Femur (tissue), 1 donor: ENCODE measurements at regions not wholly inside any gene's neighbourhood (a gene's known extent, or its start where the extent isn't known, plus 50 kb on each side); places are given as distances from the start of the nearest gene placed in this dataset.

Experiments used
- DNase-seq: peaks from one replicate; pipeline ENCODE4 v3.0.0-alpha.2; 2017

DNA sequence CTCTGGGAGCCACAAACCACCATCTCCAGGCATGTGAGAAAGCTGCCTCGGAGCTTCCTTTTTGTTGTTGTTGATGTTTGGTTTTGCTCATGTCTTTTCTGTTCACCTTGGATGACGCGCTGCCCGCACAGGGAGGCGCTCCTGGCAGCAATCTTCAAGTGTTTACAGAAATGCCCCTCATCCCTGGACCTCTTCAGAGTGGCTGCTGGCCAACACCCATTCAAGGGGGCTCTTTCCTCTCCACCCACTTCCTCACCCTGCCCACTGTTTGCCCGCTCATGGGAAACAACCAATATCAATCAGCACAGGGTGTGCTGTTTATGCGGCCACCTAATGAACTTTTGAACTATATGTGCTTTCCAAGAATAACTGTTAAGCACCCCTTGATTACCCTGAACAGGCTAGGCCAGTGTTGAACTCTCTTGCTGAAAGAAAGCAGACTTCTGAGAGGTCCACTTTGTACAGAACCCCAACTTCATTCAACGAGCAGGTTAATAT lies 355.1 kb upstream of the CLNK start:
- DNase-seq, result no peak

- DNase-seq, result no peak
Measured at GRCh38 chr4:11038926-11039325, 354.4 kb upstream of the CLNK start.

DNA sequence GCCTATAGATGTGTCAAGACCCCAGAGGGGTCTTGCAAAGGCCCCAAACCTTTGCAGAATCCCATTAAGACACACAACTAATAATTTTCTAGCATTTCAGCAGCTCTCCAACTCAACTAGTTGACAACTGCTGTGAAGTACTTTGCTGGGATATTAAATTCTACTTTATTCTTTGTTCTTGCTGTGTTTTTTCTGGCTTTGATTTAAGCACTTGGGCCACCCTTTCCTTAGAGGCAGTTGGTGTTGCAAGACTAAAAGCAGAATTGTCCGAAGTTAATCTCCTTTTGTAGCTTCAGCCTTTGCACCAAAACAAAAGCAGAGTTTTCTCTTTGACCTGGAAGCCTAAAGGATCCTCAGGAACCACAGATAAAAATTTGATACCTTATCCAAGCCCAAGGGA lies 353.1 kb upstream of the CLNK start:
- no peak for DNase-seq

- DNase-seq, result no peak
Measured at GRCh38 chr4:11028334-11028733, 343.8 kb upstream of the CLNK start.

GRCh38 chr4:11021333-11021732 lies 336.8 kb upstream of the CLNK start:
- no peak for DNase-seq

DNA sequence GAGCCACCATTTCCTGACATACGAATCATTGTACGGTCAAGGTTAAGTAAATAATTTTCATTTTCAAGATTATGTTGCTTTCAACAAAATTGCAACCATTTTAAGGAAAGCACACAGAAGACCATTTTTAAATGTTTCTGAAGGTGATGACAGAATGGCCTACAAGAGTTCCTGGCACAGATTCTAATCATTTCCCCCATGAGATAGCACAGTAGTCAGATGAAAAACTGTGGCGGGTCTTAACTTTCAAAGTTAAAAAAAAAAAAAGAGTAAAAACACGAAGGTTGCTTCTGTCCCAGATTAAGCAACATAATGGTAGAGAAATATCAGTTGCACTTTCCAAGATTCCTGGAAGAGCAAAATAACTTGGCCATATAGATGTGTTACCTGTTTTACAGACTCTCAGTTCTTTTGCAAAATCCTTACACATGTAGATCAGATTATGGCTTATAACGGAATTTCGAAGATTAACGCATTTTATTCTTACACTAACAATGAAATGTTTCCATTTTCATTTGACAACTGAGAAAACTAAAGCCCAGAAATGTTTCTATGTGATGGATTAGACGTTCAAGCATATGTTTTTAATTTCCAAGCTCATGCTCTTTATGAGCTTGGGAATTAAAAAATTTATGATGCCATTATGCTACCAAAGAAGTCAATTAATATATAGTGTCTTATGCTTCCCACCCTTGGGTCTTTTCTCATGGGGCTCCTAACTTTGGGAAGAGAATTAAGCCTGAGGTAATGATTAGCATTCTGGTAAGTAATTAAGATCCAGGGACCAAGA lies 335.1 kb upstream of the CLNK start:
- no peak for DNase-seq

DNA sequence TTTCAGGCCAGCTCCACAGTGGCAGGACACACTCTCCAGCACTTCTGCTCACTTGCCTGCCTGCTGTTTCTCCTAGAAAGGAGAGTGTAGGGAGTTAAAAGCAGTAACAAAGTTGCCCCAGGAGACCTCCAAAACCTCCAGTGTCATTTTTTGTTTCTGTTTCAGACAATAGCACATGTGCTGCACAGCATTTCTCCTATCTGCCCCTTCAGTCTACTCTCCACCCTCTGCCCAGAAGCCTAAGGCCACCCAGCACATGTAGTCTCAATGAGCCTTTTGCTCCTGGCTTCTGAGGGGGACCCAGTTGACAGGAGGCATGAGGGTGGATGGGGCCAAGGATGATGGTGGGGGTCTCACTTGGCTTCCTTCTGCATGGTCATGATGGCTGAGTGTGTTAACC lies 329.6 kb upstream of the CLNK start:
- no peak for DNase-seq

- no peak for DNase-seq
Measured at GRCh38 chr4:11013094-11013664, 328.6 kb upstream of the CLNK start.

- DNase-seq, result no peak
Measured at GRCh38 chr4:11011249-11011648, 326.7 kb upstream of the CLNK start.

DNA sequence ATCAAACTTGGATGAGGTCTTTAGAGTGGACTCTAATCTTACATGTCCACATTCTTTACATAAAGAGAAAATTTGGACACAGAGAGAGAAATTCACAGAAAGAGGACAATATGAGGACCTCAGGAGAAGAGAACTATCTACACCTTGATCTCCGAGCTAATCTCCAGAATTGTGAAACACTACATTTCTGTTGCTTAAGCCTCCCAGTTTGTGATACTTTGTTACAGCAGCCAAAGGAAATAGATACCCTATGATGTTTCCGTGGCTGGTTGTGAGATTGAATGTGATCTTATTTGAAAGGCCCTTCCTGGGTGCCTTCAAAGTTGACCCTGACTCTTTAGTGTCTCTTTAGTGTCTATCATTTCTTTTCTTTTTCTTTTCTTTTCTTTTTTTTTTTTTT lies 326.1 kb upstream of the CLNK start:
- DNase-seq, result no peak

DNA sequence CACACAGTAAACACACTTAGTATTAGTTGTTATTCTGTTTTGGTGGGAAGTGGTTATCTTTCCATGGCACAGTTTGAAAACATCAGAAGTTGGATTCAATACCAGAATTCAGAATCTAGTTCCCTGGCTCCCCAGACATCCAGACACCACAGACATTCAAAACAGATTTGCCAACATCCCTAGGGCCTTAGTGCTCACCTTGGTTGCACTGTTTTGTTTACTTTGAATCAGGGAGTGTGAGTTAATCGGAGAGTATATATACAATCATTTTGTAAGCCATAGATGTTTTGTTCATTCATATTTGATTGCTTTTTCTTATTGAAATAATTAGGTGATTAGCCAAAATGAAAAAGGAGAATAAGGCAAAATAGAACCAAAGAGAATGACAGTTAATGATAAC lies 324.7 kb upstream of the CLNK start:
- no peak for DNase-seq

DNA sequence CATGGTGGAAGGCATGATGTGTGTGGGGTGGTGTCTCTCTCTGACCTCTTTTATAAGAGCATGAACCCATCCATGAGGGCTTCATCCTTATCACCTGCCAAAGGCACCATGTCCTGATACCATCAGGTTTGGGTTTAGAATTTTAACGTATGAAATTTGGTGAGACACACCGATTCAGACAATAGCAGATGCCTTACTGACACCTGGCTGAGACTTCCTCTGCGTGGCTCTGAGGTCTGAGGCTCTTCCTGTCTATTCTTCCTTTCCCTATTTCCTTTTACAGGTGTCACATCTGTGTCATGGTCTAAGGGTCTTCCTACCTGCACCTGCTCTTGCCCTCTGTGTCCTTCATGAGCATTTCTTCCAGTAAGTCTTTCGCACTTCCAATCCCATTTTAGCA lies 320.7 kb upstream of the CLNK start:
- DNase-seq, result no peak

DNA sequence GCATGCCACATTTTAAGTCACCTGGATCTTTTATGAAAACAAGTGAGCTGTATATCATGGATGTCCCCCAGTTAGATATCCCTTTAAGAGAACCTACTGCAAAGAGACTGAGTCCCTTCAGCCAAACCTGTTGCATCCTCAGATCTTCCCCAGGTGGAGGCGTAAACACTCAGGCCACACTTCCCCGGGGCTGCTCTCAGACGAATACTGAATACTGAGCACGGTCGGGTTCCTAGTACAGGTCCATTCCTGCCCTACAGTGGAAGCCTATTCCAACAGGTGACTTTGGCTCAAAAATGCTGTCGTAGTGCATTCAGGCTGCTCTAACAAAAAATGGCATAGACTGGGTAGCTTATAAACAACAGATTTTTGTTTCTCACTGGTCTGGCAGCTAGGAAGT lies 320.2 kb upstream of the CLNK start:
- DNase-seq, result no peak

DNA sequence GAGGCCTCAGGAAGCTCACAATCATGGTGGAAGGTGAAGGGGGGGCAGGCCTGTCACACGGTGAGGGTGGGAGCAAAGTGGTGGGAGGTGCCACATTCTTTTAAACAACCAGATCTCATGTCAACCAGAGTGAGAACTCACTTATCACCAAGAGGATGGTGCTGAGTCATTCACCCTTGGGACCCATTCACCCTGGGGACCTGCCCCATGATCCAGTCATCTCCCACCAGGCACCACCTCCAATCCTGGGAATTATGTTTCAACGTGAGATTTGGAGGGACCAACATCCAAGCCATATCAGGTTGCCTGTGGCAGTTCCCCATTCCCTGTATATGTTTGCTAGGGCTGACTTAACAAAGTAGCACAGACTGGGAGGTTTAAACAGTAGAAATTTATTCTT lies 318.4 kb upstream of the CLNK start:
- no peak for DNase-seq

GRCh38 chr4:10998846-10999245 lies 314.3 kb upstream of the CLNK start:
- no peak for DNase-seq

- DNase-seq, result no peak
Measured at GRCh38 chr4:10984815-10985214, 300.2 kb upstream of the CLNK start.

DNA sequence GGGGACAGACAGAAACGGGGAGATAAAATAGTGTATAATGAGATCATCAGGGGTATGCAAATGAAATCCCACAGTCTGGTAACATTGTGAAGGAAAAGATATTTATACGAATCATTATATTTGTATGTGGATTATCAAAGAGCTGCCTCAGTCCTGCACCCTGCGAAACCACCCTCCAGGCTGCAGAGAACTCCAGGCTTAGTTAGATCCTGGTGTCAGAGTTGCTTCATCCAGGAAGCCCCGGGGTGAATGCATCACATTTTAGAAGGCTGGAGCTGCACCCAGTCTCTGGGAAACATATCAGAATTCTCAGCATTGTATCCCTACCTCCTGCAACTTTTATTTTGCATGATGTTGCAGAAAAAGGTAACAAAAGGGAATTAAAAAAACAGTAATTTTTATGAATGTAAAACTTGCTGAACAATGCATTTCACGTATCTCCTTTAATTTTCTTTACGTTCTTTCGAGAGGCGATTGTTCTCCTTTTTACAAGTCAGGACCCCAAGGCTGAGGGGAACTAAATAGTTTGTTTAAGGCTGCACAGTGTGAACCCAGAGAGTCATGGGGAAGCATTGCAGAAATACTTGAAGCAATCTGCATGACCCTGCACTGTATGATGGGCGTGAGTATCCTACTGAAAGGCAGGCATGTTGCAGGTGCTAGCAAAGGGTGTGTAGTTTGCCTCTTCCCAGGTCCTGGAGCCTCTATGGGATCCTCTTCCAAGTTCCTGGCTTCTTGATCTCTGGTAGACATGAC lies 299.5 kb upstream of the CLNK start:
- no peak for DNase-seq

- peak; percentile 61 for DNase-seq
Measured at GRCh38 chr4:10983268-10983667, 298.7 kb upstream of the CLNK start.

GRCh38 chr4:10982305-10982704 lies 297.7 kb upstream of the CLNK start:
- DNase-seq, result no peak

DNA sequence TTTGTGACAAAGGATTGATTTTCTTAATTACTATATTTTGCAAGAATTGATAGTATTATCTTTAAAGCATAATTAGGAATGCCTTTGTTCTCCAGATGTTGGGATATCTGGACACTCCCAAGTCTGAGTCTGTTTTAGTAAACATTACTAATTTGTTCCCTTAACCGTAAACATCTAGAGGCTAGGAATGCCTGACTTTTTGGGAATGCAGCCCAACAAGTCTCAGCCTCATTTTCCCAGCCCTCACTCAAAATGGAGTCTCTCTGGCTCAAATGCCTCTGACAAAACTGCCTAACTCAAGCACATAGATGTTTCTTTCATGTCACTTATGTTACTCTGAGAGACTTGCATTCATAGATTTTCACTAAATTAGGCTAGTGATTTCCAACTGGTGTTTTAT lies 297.0 kb upstream of the CLNK start:
- DNase-seq, result no peak

- peak; percentile 40 for DNase-seq
Measured at GRCh38 chr4:10981096-10981495, 296.5 kb upstream of the CLNK start.

DNA sequence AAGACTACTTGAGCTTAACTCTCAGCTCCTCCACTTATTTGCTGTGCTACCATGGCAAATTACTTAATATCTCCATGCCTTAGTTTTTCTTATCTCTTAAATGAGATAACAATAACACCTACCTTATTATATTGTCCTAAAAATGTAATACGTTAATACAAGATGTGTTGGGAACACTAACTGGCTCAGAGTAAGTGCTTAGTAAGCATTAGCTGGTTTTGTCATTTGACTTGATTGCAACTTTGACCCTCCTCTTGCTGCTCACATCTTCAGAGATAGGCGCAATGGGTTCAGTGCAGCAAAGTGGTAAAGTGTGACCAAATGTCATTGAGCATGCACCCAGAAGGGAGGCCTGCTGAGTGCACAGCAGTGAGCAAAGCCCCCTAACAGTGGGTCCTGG lies 294.5 kb upstream of the CLNK start:
- DNase-seq, result no peak

DNA sequence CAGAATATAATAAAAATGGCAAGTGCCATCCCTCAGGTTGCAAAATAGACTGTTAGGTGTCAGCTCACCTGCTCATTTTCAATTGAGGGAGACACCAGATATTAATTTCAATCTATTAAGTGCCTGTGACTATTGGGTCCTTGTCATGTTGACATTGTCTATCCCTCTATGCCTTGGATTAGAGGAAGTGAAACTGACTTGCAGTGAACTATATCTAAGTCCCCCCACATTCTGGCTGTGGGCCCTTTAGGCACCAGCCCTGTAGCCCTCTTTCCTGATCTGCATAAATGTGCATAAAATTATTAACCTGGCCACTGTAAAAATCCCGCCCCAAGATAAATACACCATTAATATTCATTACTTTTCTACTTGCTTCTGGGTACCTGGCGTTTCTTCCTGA lies 293.0 kb upstream of the CLNK start:
- DNase-seq, result no peak

GRCh38 chr4:10974371-10974770 lies 289.8 kb upstream of the CLNK start:
- no peak for DNase-seq
